Activated naive CD4-positive, alpha-beta T cell treated with anti-CD3 and anti-CD28 coated beads, Interleukin-2, amount 50 U/mL, for 72 hours (primary cell): ENCODE measurements at regions not wholly inside any gene's neighbourhood (a gene's known extent, or its start where the extent isn't known, plus 50 kb on each side); places are given as distances from the start of the nearest gene placed in this dataset.

Source experiments
- ATAC-seq, 2 donors: fragments of 150-1000 bp; cut with Tn5 transposase; 2 replicates each; pipeline ENCODE4 v1.10.0; 2021; ENCODE audit warnings: mild to moderate bottlenecking in 2 of 2, moderate library complexity in 2 of 2
- DNase-seq, 2 donors: peaks; one replicate each; pipeline ENCODE4 v3.0.0; 2021 to 2022; ENCODE audit warnings: low spot score in 2 of 2
- H3K27ac Mint-ChIP-seq, 2 donors: one replicate each; pipeline ENCODE4 v1.8.0; 2022; ENCODE audit warnings: mild to moderate bottlenecking in 2 of 2, mixed read lengths in 2 of 2
- H3K36me3 Mint-ChIP-seq, 2 donors: one replicate each; pipeline ENCODE4 v1.8.0; 2022; ENCODE audit warnings: mixed read lengths in 2 of 2
- H3K9me3 Mint-ChIP-seq, 2 donors: one replicate each; pipeline ENCODE4 v1.8.0; 2022; ENCODE audit warnings: mixed read lengths in 2 of 2

- Mint-ChIP-seq H3K27ac (no peak overlapping the region), H3K9me3 (no peaks in the 10 kb centered on the region), H3K36me3 (no peaks in the 10 kb centered on the region)
- no peak for DNase-seq
- ATAC-seq: no peak
Observed at GRCh38 chr1:30819244-30819571, 61.6 kb upstream of the LAPTM5 start.

GRCh38 chr1:30818568-30819243, 61.1 kb upstream of the LAPTM5 start:
- Mint-ChIP-seq H3K36me3 (no peaks in the 10 kb centered on the region), H3K9me3 (no peaks in the 10 kb centered on the region), H3K27ac (no peak overlapping the region)
- no peak for DNase-seq
- ATAC-seq: no peak

- DNase-seq: no peak
- no peak overlapping the region for H3K27ac Mint-ChIP-seq
- no peak for ATAC-seq
- H3K36me3 Mint-ChIP-seq: no peaks in the 10 kb centered on the region
- H3K9me3 Mint-ChIP-seq: no peaks in the 10 kb centered on the region
Observed at GRCh38 chr1:30817548-30817947, 60.0 kb upstream of the LAPTM5 start.

- Mint-ChIP-seq H3K27ac (no peak overlapping the region), H3K9me3 (no peaks in the 10 kb centered on the region), H3K36me3 (no peaks in the 10 kb centered on the region)
- ATAC-seq: no peak
- no peak for DNase-seq
Observed at GRCh38 chr1:30817077-30817438, 59.5 kb upstream of the LAPTM5 start.

GRCh38 chr1:30816211-30817076, 58.9 kb upstream of the LAPTM5 start:
- DNase-seq (no peak), ATAC-seq (peak in 1 of 2 donors; percentile 44)
- Mint-ChIP-seq H3K36me3 (no peaks in the 10 kb centered on the region), H3K27ac (no peak overlapping the region), H3K9me3 (no peaks in the 10 kb centered on the region)

- Mint-ChIP-seq H3K27ac (no peak overlapping the region), H3K9me3 (no peaks in the 10 kb centered on the region), H3K36me3 (no peaks in the 10 kb centered on the region)
- no peak for ATAC-seq
- DNase-seq: no peak
Observed at GRCh38 chr1:30815556-30815955, 58.0 kb upstream of the LAPTM5 start.

- DNase-seq: no peak
- H3K36me3 Mint-ChIP-seq: no peaks in the 10 kb centered on the region
- no peaks in the 10 kb centered on the region for H3K9me3 Mint-ChIP-seq
- ATAC-seq: no peak
- H3K27ac Mint-ChIP-seq: no peak overlapping the region
Observed at GRCh38 chr1:30814292-30814691, 56.7 kb upstream of the LAPTM5 start.

GRCh38 chr1:30812076-30812475, 54.5 kb upstream of the LAPTM5 start:
- H3K27ac Mint-ChIP-seq: no peak overlapping the region

GRCh38 chr1:30811187-30811586, 53.6 kb upstream of the LAPTM5 start:
- no peaks in the 10 kb centered on the region for H3K9me3 Mint-ChIP-seq
- ATAC-seq (no peak), DNase-seq (no peak)
- H3K27ac Mint-ChIP-seq: no peak overlapping the region
- H3K36me3 Mint-ChIP-seq: no peaks in the 10 kb centered on the region

More at GRCh38 chr1:30812076-30812475, 54.5 kb upstream of the LAPTM5 start:
- DNase-seq (no peak), ATAC-seq (no peak)
- Mint-ChIP-seq H3K36me3 (no peaks in the 10 kb centered on the region), H3K9me3 (no peaks in the 10 kb centered on the region)

- no peaks in the 10 kb centered on the region for H3K36me3 Mint-ChIP-seq
- no peak overlapping the region for H3K27ac Mint-ChIP-seq
- ATAC-seq: no peak
- no peaks in the 10 kb centered on the region for H3K9me3 Mint-ChIP-seq
- DNase-seq: no peak
Observed at GRCh38 chr1:30810416-30811080, 53.0 kb upstream of the LAPTM5 start.

GRCh38 chr1:30809514-30810263, 52.1 kb upstream of the LAPTM5 start:
- DNase-seq: no peak
- ATAC-seq: no peak
- Mint-ChIP-seq H3K9me3 (no peaks in the 10 kb centered on the region), H3K36me3 (no peaks in the 10 kb centered on the region), H3K27ac (no peak overlapping the region)

GRCh38 chr1:30808067-30808662, 50.6 kb upstream of the LAPTM5 start:
- H3K9me3 Mint-ChIP-seq: no peaks in the 10 kb centered on the region
- H3K36me3 Mint-ChIP-seq: no peaks in the 10 kb centered on the region
- ATAC-seq (no peak), DNase-seq (no peak)
- no peak overlapping the region for H3K27ac Mint-ChIP-seq

- H3K36me3 Mint-ChIP-seq: no peaks in the 10 kb centered on the region
- H3K9me3 Mint-ChIP-seq: no peaks in the 10 kb centered on the region
- no peak for DNase-seq
- no peak for ATAC-seq
- no peak overlapping the region for H3K27ac Mint-ChIP-seq
Observed at GRCh38 chr1:30807318-30808066, 49.9 kb upstream of the LAPTM5 start.
